Ascending aorta (tissue), 2 donors: ENCODE measurements at regions not wholly inside any gene's neighbourhood (a gene's known extent, or its start where the extent isn't known, plus 50 kb on each side); places are given as distances from the start of the nearest gene placed in this dataset.

Experiments
- DNase-seq, 2 donors: peaks; one replicate each; pipeline ENCODE4 v3.0.0-alpha.2; 2019; ENCODE audit warnings: low spot score in 2 of 2
- H3K27ac ChIP-seq, 2 donors: fragments of 200-600 bp; sonication (generic); one replicate each; pipeline ENCODE4 v1.5.1; 2016 to 2017; ENCODE audit warnings: mild to moderate bottlenecking in 1 of 2
- H3K27me3 ChIP-seq: fragments of 200-600 bp; sonication (generic); one replicate; pipeline ENCODE4 v1.5.1; 2017
- H3K36me3 ChIP-seq, 2 donors: fragments of 200-600 bp; sonication (generic); one replicate each; pipeline ENCODE4 v1.5.1; 2016
- H3K4me1 ChIP-seq, 2 donors: fragments of 200-600 bp; sonication (generic); one replicate each; pipeline ENCODE4 v1.5.1; 2016 to 2017; ENCODE audit warnings: mild to moderate bottlenecking in 1 of 2
- H3K4me3 ChIP-seq, 2 donors: fragments of 200-600 bp; sonication (generic); one replicate each; pipeline ENCODE4 v1.5.1; 2016 to 2017; ENCODE audit warnings: mild to moderate bottlenecking in 1 of 2
- H3K9me3 ChIP-seq, 2 donors: fragments of 200-600 bp; sonication (generic); one replicate each; pipeline ENCODE4 v1.5.1; 2016
- intact Hi-C: fragments of 100-400 bp; cut with DNase I; formaldehyde crosslinking; loops from one replicate; pipeline ENCODE4 v1.15.1; 2023
- TF ChIP-seq, protein P1 (sequence below), 3 experiments: fragments of 200-600 bp in 2 of 3; fragments of 450-650 bp in 1 of 3; sonication (generic) in 2 of 3; IDR thresholded peaks; one replicate each; pipeline ENCODE4 v1.5.1; 2016 to 2019; ENCODE audit warnings: antibody characterized with exemption in 3 of 3, mild to moderate bottlenecking in 1 of 3, moderate library complexity in 1 of 3

- Histone ChIP-seq H3K4me1 (no peaks in the 10 kb centered on the region), H3K27me3 (no peaks in the 10 kb centered on the region), H3K36me3 (no peaks in the 10 kb centered on the region), H3K9me3 (no peaks in the 10 kb centered on the region), H3K27ac (no peak overlapping the region), H3K4me3 (no peak overlapping the region)
- TF ChIP-seq, protein P1, sequence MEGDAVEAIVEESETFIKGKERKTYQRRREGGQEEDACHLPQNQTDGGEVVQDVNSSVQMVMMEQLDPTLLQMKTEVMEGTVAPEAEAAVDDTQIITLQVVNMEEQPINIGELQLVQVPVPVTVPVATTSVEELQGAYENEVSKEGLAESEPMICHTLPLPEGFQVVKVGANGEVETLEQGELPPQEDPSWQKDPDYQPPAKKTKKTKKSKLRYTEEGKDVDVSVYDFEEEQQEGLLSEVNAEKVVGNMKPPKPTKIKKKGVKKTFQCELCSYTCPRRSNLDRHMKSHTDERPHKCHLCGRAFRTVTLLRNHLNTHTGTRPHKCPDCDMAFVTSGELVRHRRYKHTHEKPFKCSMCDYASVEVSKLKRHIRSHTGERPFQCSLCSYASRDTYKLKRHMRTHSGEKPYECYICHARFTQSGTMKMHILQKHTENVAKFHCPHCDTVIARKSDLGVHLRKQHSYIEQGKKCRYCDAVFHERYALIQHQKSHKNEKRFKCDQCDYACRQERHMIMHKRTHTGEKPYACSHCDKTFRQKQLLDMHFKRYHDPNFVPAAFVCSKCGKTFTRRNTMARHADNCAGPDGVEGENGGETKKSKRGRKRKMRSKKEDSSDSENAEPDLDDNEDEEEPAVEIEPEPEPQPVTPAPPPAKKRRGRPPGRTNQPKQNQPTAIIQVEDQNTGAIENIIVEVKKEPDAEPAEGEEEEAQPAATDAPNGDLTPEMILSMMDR (IDR thresholded peaks at IDR 0.05): no peak
- no peak for DNase-seq
- intact Hi-C loops: no loop called here
These were observed 96.5 kb upstream of the AJAP1 start for GRCh38 chr1:4557949-4558348.

DNA sequence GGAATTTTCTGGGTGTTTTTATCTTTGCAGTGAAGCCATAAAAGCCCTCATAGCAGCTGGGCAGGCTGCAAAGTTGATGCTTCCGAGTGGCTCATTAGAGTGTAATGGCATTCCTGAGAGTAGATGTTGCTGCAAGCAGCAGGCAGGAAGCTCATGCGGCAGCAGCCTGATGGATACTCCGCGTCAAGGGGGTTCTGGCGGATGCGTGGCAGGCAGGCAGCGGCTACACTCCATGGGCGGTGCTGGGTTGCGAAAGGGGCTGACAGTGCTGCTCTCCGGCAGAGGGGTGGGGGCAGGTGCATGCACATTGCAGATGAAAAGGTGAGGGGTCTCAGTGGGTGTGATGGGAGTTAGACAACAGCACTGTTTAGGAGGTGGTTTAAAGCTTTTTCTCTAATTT lies 93.2 kb upstream of the AJAP1 start:
- Histone ChIP-seq H3K27me3 (no peaks in the 10 kb centered on the region), H3K27ac (no peak overlapping the region), H3K36me3 (no peaks in the 10 kb centered on the region), H3K4me3 (no peak overlapping the region), H3K9me3 (no peaks in the 10 kb centered on the region), H3K4me1 (no peaks in the 10 kb centered on the region)
- intact Hi-C loops: no loop called here
- DNase-seq: no peak
- TF ChIP-seq, protein P1 (IDR thresholded peaks at IDR 0.05): no peak

- intact Hi-C loops: no loop called here
- H3K4me3 ChIP-seq: no peak overlapping the region
- no peaks in the 10 kb centered on the region for H3K27me3 ChIP-seq
These were observed 92.1 kb upstream of the AJAP1 start for GRCh38 chr1:4562321-4562720.

GRCh38 chr1:4563586-4563985 lies 90.8 kb upstream of the AJAP1 start:
- no peaks in the 10 kb centered on the region for H3K4me1 ChIP-seq
- H3K36me3 ChIP-seq: no peaks in the 10 kb centered on the region
- no peak for DNase-seq
- no peaks in the 10 kb centered on the region for H3K9me3 ChIP-seq
- no peak overlapping the region for H3K27ac ChIP-seq
- no peak overlapping the region for H3K4me3 ChIP-seq
- H3K27me3 ChIP-seq: no peaks in the 10 kb centered on the region
- TF ChIP-seq, protein P1 (IDR thresholded peaks at IDR 0.05): no peak
- intact Hi-C loops: no loop called here

More at GRCh38 chr1:4562321-4562720, 92.1 kb upstream of the AJAP1 start:
- no peak for DNase-seq
- no peaks in the 10 kb centered on the region for H3K4me1 ChIP-seq
- TF ChIP-seq, protein P1 (IDR thresholded peaks at IDR 0.05): no peak
- H3K27ac ChIP-seq: no peak overlapping the region
- no peaks in the 10 kb centered on the region for H3K36me3 ChIP-seq
- no peaks in the 10 kb centered on the region for H3K9me3 ChIP-seq

DNA sequence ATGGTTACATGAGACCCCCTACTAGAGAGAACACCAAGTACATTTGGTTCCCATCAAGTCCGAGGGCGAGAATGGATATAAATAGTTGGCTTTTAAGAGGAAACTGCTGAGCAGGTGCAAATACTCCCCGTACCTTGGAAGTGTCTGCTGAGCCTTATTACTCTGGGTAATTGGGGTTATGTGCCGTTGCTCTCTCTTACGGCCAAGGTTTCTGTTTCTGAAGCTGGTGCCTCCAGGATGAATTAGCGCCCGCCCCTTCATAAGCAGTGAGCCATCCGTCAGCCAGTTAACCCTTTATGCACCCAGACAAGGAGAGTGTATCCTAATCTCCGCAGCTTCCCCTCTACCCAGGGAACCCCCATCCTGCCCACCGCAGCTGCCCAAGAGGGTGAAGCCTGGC lies 90.4 kb upstream of the AJAP1 start:
- no peak for DNase-seq
- Histone ChIP-seq H3K9me3 (no peaks in the 10 kb centered on the region), H3K27ac (no peak overlapping the region), H3K27me3 (no peaks in the 10 kb centered on the region), H3K4me1 (no peaks in the 10 kb centered on the region), H3K36me3 (no peaks in the 10 kb centered on the region), H3K4me3 (no peak overlapping the region)
- intact Hi-C loops: no loop called here
- TF ChIP-seq, protein P1 (IDR thresholded peaks at IDR 0.05): no peak

GRCh38 chr1:4565166-4565565 lies 89.2 kb upstream of the AJAP1 start:
- TF ChIP-seq, protein P1 (IDR thresholded peaks at IDR 0.05): no peak
- intact Hi-C loops: no loop called here
- Histone ChIP-seq H3K4me3 (no peak overlapping the region), H3K27ac (no peak overlapping the region), H3K27me3 (no peaks in the 10 kb centered on the region), H3K9me3 (no peaks in the 10 kb centered on the region), H3K36me3 (no peaks in the 10 kb centered on the region), H3K4me1 (no peaks in the 10 kb centered on the region)
- DNase-seq: no peak
